ENCODE measurements at regions not wholly inside any gene's neighbourhood (a gene's known extent, or its start where the extent isn't known, plus 50 kb on each side); places are given as distances from the start of the nearest gene placed in this dataset.
"Not testable (repeated sequence)": the region's sequence is repeated elsewhere in the genome, so short reads cannot be mapped to it uniquely, and the experiment has no call there.

DNA sequence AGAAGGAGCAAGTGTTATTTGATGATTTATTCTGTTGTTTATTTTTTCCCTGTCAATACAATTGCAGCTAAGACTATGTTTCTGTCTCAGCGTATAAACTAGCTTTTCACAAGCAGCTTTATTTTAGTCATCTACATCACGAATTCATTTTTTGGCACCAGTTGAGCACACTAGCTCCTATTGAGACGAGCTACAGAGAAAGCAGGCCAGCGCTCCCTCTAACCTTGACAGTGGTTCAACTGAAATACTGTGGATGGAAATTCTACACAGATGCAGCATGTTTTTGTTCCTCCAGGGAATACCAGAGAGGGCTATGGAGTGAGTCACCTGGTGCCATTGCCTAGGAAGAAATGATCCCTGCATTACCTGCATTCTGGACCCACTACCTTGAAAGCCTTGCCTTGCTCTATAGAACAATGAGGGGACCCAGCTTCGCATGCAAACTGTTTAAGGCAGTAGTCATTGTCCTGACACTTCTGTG, 108.2 kb upstream of the ARHGAP42 start:
- DNase-seq (ENCODE audit: low spot score), result no peak
- no peaks in the 10 kb centered on the region for H3K4me1 Mint-ChIP-seq (ENCODE audit: low read depth in 2 of 2)
- H3K9me3 Mint-ChIP-seq, result no peaks in the 10 kb centered on the region
- no peak for ATAC-seq
- no peaks in the 10 kb centered on the region for H3K36me3 Mint-ChIP-seq
- H3K27ac Mint-ChIP-seq, result no peak overlapping the region
- no peak overlapping the region for H3K4me3 Mint-ChIP-seq
- peaks cover 0 to 2% of the 10 kb centered on the region in 2 donors for H3K27me3 Mint-ChIP-seq

DNA sequence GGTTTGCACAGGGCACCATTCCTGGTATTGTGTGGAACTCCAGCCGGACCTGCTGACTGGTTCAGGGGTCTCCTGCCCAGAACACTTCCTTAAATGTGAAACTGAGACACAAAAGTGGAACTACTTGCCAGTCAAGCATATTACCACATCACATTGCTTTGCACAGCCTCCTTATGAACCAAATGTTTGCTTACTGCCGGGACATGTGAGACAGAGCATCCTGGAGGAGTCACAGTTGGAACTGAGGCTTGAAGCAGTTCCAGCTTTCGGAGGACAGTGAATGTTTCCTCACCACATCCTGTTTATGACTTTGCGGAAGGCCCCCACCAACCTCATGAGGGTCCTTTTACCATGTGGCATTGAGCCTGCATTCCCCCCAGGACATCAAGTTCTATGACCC, 105.8 kb upstream of the ARHGAP42 start:
- no peaks in the 10 kb centered on the region for H3K9me3 Mint-ChIP-seq
- no peaks in the 10 kb centered on the region for H3K36me3 Mint-ChIP-seq
- no peak overlapping the region for H3K4me3 Mint-ChIP-seq
- ATAC-seq (no peak), DNase-seq (ENCODE audit: low spot score) (no peak)
- no peak overlapping the region for H3K27ac Mint-ChIP-seq
- no peaks in the 10 kb centered on the region for H3K4me1 Mint-ChIP-seq (ENCODE audit: low read depth in 2 of 2)
- peaks cover 0 to 7% of the 10 kb centered on the region in 2 donors for H3K27me3 Mint-ChIP-seq

- Mint-ChIP-seq H3K27ac (no peak overlapping the region), H3K27me3 (peaks cover 0 to 8% of the 10 kb centered on the region in 2 donors), H3K9me3 (no peaks in the 10 kb centered on the region), H3K4me3 (no peak overlapping the region), H3K4me1 (ENCODE audit: low read depth in 2 of 2) (no peaks in the 10 kb centered on the region), H3K36me3 (no peaks in the 10 kb centered on the region)
- ATAC-seq (no peak), DNase-seq (ENCODE audit: low spot score) (no peak)
Observed at GRCh38 chr11:100584201-100584985, 102.7 kb upstream of the ARHGAP42 start.

- H3K36me3 Mint-ChIP-seq, result no peaks in the 10 kb centered on the region
- no peak for ATAC-seq
- no peaks in the 10 kb centered on the region for H3K9me3 Mint-ChIP-seq
- H3K27ac Mint-ChIP-seq, result no peak overlapping the region
- H3K4me1 Mint-ChIP-seq (ENCODE audit: low read depth in 2 of 2), result no peaks in the 10 kb centered on the region
- DNase-seq (ENCODE audit: low spot score), result no peak
- H3K27me3 Mint-ChIP-seq, result peaks cover 6 to 8% of the 10 kb centered on the region in 2 donors
- no peak overlapping the region for H3K4me3 Mint-ChIP-seq
Observed at GRCh38 chr11:100585728-100586127, 101.4 kb upstream of the ARHGAP42 start.

- H3K27ac Mint-ChIP-seq, result no peak overlapping the region
Observed at GRCh38 chr11:100586361-100587101, 100.6 kb upstream of the ARHGAP42 start.

GRCh38 chr11:100592619-100593260, 94.3 kb upstream of the ARHGAP42 start:
- Mint-ChIP-seq H3K4me3 (no peak overlapping the region), H3K27me3 (peaks cover 17 to 18% of the 10 kb centered on the region in 2 donors), H3K27ac (no peak overlapping the region), H3K9me3 (peaks cover 2% of the 10 kb centered on the region), H3K36me3 (no peaks in the 10 kb centered on the region), H3K4me1 (ENCODE audit: low read depth in 2 of 2) (no peaks in the 10 kb centered on the region)
- ATAC-seq (no peak), DNase-seq (ENCODE audit: low spot score) (no peak)

More at GRCh38 chr11:100586361-100587101, 100.6 kb upstream of the ARHGAP42 start:
- no peaks in the 10 kb centered on the region for H3K36me3 Mint-ChIP-seq
- peaks cover 6 to 10% of the 10 kb centered on the region in 2 donors for H3K27me3 Mint-ChIP-seq
- no peaks in the 10 kb centered on the region for H3K9me3 Mint-ChIP-seq
- no peak overlapping the region for H3K4me3 Mint-ChIP-seq
- H3K4me1 Mint-ChIP-seq (ENCODE audit: low read depth in 2 of 2), result no peaks in the 10 kb centered on the region
- no peak for DNase-seq (ENCODE audit: low spot score)
- ATAC-seq, result no peak

DNA sequence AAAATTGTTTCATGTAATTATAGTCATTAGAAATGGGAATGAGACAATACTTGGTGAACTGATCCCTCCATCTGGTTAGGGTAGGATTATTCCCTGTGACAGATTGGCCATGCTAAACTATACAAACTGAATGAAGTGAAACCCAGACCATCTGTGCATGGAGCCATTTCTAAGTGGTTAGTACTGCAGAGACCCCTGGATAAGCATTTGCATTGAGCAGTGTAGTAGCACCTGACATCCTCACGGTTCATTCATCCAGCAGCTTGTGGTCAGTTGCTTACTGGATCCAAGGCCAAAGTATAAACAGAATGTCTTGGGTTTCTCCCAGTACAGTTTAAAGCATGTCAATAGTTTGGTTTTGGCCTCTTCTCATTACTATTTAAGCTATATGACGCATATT, 93.8 kb upstream of the ARHGAP42 start:
- ATAC-seq (no peak), DNase-seq (ENCODE audit: low spot score) (no peak)
- H3K27ac Mint-ChIP-seq, result no peak overlapping the region
- no peaks in the 10 kb centered on the region for H3K36me3 Mint-ChIP-seq
- H3K4me3 Mint-ChIP-seq, result no peak overlapping the region
- H3K9me3 Mint-ChIP-seq, result peaks cover 2% of the 10 kb centered on the region
- H3K4me1 Mint-ChIP-seq (ENCODE audit: low read depth in 2 of 2), result no peaks in the 10 kb centered on the region
- H3K27me3 Mint-ChIP-seq, result peaks cover 15 to 18% of the 10 kb centered on the region in 2 donors

- no peak for DNase-seq (ENCODE audit: low spot score)
- peaks cover 15 to 18% of the 10 kb centered on the region in 2 donors for H3K27me3 Mint-ChIP-seq
- H3K36me3 Mint-ChIP-seq, result no peaks in the 10 kb centered on the region
- H3K4me1 Mint-ChIP-seq (ENCODE audit: low read depth in 2 of 2), result no peaks in the 10 kb centered on the region
- peaks cover 2% of the 10 kb centered on the region for H3K9me3 Mint-ChIP-seq
- H3K27ac Mint-ChIP-seq, result no peak overlapping the region
- ATAC-seq, result no peak
- H3K4me3 Mint-ChIP-seq, result no peak overlapping the region
Observed at GRCh38 chr11:100594320-100594719, 92.8 kb upstream of the ARHGAP42 start.

- DNase-seq (ENCODE audit: low spot score), result no peak
- Mint-ChIP-seq H3K4me1 (ENCODE audit: low read depth in 2 of 2) (no peaks in the 10 kb centered on the region), H3K9me3 (peaks cover 7% of the 10 kb centered on the region)
Observed at GRCh38 chr11:100600941-100601340, 86.1 kb upstream of the ARHGAP42 start.

DNA sequence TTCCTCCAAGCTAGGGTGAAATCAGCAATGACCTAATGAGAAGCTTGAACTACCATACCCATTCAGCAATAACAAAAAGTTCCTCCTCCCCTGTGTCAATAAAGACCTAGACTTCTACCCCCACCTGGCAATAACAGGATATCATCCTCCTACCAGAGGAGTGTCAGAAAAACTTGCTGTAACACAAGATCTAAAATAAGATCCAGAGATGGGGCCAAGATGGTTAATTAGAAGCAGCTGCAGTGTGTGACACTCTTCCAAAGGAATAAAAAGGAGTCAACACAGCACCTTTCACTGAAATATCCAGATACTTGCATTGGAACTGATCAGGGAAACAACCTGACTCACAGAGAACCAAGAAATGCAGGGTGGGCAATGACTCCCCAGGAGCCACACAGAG, 84.4 kb upstream of the ARHGAP42 start:
- H3K27me3 Mint-ChIP-seq, result peaks cover 0 to 7% of the 10 kb centered on the region in 2 donors
- DNase-seq (ENCODE audit: low spot score) (no peak), ATAC-seq (no peak)
- no peaks in the 10 kb centered on the region for H3K36me3 Mint-ChIP-seq
- no peak overlapping the region for H3K4me3 Mint-ChIP-seq
- no peak overlapping the region for H3K27ac Mint-ChIP-seq
- peaks cover 10% of the 10 kb centered on the region for H3K9me3 Mint-ChIP-seq
- no peaks in the 10 kb centered on the region for H3K4me1 Mint-ChIP-seq (ENCODE audit: low read depth in 2 of 2)

More at GRCh38 chr11:100600941-100601340, 86.1 kb upstream of the ARHGAP42 start:
- H3K36me3 Mint-ChIP-seq, result no peaks in the 10 kb centered on the region
- ATAC-seq, result no peak
- H3K27ac Mint-ChIP-seq, result no peak overlapping the region
- no peak overlapping the region for H3K4me3 Mint-ChIP-seq
- H3K27me3 Mint-ChIP-seq, result peaks cover under 1 to 12% of the 10 kb centered on the region in 2 donors

- H3K27ac Mint-ChIP-seq; H3K27me3 Mint-ChIP-seq; H3K4me3 Mint-ChIP-seq; H3K4me1 Mint-ChIP-seq (ENCODE audit: low read depth in 2 of 2); ATAC-seq; H3K36me3 Mint-ChIP-seq; DNase-seq (ENCODE audit: low spot score): not testable (repeated sequence)
- H3K9me3 Mint-ChIP-seq, result peaks cover 13% of the 10 kb centered on the region
Observed at GRCh38 chr11:100607761-100608160, 79.3 kb upstream of the ARHGAP42 start.

GRCh38 chr11:100612766-100613165, 74.3 kb upstream of the ARHGAP42 start:
- Mint-ChIP-seq H3K9me3 (peaks cover 8% of the 10 kb centered on the region), H3K4me1 (ENCODE audit: low read depth in 2 of 2) (no peaks in the 10 kb centered on the region), H3K27ac (no peak overlapping the region), H3K4me3 (no peak overlapping the region), H3K36me3 (no peaks in the 10 kb centered on the region), H3K27me3 (peaks cover 5 to 8% of the 10 kb centered on the region in 2 donors)
- no peak for ATAC-seq
- DNase-seq (ENCODE audit: low spot score), result no peak

DNA sequence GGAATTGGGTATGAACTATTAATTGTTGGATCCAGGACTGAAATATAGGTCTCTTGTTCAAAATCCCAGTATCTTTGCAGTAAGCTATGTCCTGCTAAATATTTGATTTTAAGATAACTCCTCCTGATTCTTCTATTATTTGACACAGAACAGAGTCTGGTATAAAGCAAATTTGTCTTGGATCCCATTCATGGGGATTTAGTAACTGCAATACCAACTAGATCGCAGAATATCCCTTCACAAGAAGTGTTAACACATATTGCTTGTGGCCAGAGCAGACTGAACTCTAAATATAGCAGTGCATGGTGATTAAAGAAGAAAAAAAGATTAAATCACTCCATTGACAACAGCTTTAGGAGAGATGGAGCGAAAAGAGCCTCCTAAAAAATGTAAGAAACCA, 68.2 kb upstream of the ARHGAP42 start:
- Mint-ChIP-seq H3K9me3 (peaks cover 7% of the 10 kb centered on the region), H3K4me1 (ENCODE audit: low read depth in 2 of 2) (no peaks in the 10 kb centered on the region), H3K27ac (no peak overlapping the region), H3K4me3 (no peak overlapping the region), H3K27me3 (no peaks in the 10 kb centered on the region), H3K36me3 (peaks cover 12% of the 10 kb centered on the region)
- ATAC-seq (no peak), DNase-seq (ENCODE audit: low spot score) (no peak)

DNA sequence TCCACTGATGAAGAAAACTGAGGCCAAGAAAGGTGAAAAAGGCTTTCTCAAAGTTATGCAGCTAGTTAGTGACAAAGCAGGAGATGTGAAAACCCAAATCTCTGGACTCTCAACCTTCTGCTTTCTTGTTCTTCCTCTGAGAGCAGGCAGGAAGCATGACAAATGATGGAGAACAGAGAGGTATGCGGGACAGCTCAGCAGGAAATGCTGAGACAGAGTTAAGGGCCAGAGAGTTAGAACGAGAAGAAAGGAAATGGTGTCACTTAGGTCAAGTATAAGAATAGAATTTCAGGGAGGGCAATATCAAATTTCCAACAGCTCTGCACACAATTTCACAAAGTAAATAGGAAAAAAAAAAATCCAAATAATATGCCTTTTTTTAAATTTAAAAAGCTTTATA, 67.6 kb upstream of the ARHGAP42 start:
- no peak for ATAC-seq

More for the DNA sequence above, 67.6 kb upstream of the ARHGAP42 start:
- no peak for DNase-seq (ENCODE audit: low spot score)
- Mint-ChIP-seq H3K4me1 (ENCODE audit: low read depth in 2 of 2) (no peaks in the 10 kb centered on the region), H3K27me3 (no peaks in the 10 kb centered on the region), H3K9me3 (peaks cover 11% of the 10 kb centered on the region), H3K36me3 (peaks cover 15% of the 10 kb centered on the region), H3K4me3 (no peak overlapping the region), H3K27ac (no peak overlapping the region)
